A673 (cell line): ENCODE measurements at regions not wholly inside any gene's neighbourhood (a gene's known extent, or its start where the extent isn't known, plus 50 kb on each side); places are given as distances from the start of the nearest gene placed in this dataset.

Experiments used
- EZH2 ChIP-seq: fragments of 200-600 bp; sonication (generic); IDR thresholded peaks from 2 replicates; pipeline ENCODE4 v1.6.1; 2017; ENCODE audit warnings: borderline replicate concordance, low read depth, mild to moderate bottlenecking, mixed read lengths, antibody characterized with exemption, low read length; ENCODE audit not compliant: poor library complexity, severe bottlenecking
- TF ChIP-seq, protein P1 (sequence below): fragments of 300-800, 200-600 bp; sonication (generic); conservative IDR thresholded peaks from 2 replicates; pipeline ENCODE4 v1.5.1; 2017; ENCODE audit warnings: low read depth, mild to moderate bottlenecking, antibody characterized with exemption, low read length, moderate library complexity, mixed read lengths

GRCh38 chr2:13662055-13662454 lies 945.3 kb downstream of the TRIB2 start:
- no peak for TF ChIP-seq EZH2
- TF ChIP-seq, protein P1, sequence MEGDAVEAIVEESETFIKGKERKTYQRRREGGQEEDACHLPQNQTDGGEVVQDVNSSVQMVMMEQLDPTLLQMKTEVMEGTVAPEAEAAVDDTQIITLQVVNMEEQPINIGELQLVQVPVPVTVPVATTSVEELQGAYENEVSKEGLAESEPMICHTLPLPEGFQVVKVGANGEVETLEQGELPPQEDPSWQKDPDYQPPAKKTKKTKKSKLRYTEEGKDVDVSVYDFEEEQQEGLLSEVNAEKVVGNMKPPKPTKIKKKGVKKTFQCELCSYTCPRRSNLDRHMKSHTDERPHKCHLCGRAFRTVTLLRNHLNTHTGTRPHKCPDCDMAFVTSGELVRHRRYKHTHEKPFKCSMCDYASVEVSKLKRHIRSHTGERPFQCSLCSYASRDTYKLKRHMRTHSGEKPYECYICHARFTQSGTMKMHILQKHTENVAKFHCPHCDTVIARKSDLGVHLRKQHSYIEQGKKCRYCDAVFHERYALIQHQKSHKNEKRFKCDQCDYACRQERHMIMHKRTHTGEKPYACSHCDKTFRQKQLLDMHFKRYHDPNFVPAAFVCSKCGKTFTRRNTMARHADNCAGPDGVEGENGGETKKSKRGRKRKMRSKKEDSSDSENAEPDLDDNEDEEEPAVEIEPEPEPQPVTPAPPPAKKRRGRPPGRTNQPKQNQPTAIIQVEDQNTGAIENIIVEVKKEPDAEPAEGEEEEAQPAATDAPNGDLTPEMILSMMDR = no peak
